Bronchial epithelial cell (primary cell): ENCODE measurements at regions not wholly inside any gene's neighbourhood (a gene's known extent, or its start where the extent isn't known, plus 50 kb on each side); places are given as distances from the start of the nearest gene placed in this dataset.
"Not testable (repeated sequence)": the region's sequence is repeated elsewhere in the genome, so short reads cannot be mapped to it uniquely, and the experiment has no call there.

Experiments
- DNase-seq: peaks from one replicate; pipeline ENCODE4 v3.0.0-alpha.2; 2010; ENCODE audit warnings: low read depth
- FAIRE-seq: peaks from 2 replicates; lab custom pipeline; 2011; peaks lifted over from hg19 to GRCh38; lab: Jason Lieb, UNC
- H3K27me3 ChIP-seq: 2 replicates; pipeline ENCODE4 v1.5.1; 2011; ENCODE audit warnings: low read length; ENCODE audit not compliant: control insufficient read depth, insufficient read depth
- H3K36me3 ChIP-seq: 2 replicates; pipeline ENCODE4 v1.5.1; 2011; ENCODE audit warnings: low read length; ENCODE audit not compliant: control insufficient read depth, insufficient read depth
- H3K4me3 ChIP-seq: 2 replicates; pipeline ENCODE4 v1.5.1; 2011; ENCODE audit warnings: mild to moderate bottlenecking, low read depth, low read length, control low read depth
- TF ChIP-seq, protein P1 (sequence below): IDR thresholded peaks from 2 replicates; pipeline ENCODE4 v1.5.1; 2011; ENCODE audit warnings: mild to moderate bottlenecking, moderate library complexity, low read length, control low read depth, inconsistent platforms; ENCODE audit not compliant: insufficient read depth, severe bottlenecking

- Histone ChIP-seq H3K4me3 (no peak overlapping the region), H3K36me3 (no peaks in the 10 kb centered on the region), H3K27me3 (no peaks in the 10 kb centered on the region)
- FAIRE-seq (no peak), DNase-seq (no peak)
- TF ChIP-seq, protein P1, sequence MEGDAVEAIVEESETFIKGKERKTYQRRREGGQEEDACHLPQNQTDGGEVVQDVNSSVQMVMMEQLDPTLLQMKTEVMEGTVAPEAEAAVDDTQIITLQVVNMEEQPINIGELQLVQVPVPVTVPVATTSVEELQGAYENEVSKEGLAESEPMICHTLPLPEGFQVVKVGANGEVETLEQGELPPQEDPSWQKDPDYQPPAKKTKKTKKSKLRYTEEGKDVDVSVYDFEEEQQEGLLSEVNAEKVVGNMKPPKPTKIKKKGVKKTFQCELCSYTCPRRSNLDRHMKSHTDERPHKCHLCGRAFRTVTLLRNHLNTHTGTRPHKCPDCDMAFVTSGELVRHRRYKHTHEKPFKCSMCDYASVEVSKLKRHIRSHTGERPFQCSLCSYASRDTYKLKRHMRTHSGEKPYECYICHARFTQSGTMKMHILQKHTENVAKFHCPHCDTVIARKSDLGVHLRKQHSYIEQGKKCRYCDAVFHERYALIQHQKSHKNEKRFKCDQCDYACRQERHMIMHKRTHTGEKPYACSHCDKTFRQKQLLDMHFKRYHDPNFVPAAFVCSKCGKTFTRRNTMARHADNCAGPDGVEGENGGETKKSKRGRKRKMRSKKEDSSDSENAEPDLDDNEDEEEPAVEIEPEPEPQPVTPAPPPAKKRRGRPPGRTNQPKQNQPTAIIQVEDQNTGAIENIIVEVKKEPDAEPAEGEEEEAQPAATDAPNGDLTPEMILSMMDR = no peak
These were observed 218.2 kb upstream of the PRSS58 start for GRCh38 chr7:142476077-142476476.

- DNase-seq (no peak), FAIRE-seq (no peak)
- H3K4me3 ChIP-seq = no peak overlapping the region
- peaks cover 1% of the 10 kb centered on the region for H3K27me3 ChIP-seq
- TF ChIP-seq, protein P1 = no peak
- H3K36me3 ChIP-seq = no peaks in the 10 kb centered on the region
These were observed 214.0 kb upstream of the PRSS58 start for GRCh38 chr7:142471820-142472219.

- TF ChIP-seq, protein P1 = no peak
- DNase-seq (no peak), FAIRE-seq (no peak)
- Histone ChIP-seq H3K27me3 (peaks cover 1% of the 10 kb centered on the region), H3K4me3 (no peak overlapping the region), H3K36me3 (no peaks in the 10 kb centered on the region)
These were observed 212.6 kb upstream of the PRSS58 start for GRCh38 chr7:142470544-142470830.

GRCh38 chr7:142469696-142470543 is 212.1 kb upstream of the PRSS58 start:
- DNase-seq (no peak), FAIRE-seq (no peak)
- Histone ChIP-seq H3K4me3 (no peak overlapping the region), H3K27me3 (peaks cover 1% of the 10 kb centered on the region), H3K36me3 (no peaks in the 10 kb centered on the region)
- TF ChIP-seq, protein P1 = no peak

DNA sequence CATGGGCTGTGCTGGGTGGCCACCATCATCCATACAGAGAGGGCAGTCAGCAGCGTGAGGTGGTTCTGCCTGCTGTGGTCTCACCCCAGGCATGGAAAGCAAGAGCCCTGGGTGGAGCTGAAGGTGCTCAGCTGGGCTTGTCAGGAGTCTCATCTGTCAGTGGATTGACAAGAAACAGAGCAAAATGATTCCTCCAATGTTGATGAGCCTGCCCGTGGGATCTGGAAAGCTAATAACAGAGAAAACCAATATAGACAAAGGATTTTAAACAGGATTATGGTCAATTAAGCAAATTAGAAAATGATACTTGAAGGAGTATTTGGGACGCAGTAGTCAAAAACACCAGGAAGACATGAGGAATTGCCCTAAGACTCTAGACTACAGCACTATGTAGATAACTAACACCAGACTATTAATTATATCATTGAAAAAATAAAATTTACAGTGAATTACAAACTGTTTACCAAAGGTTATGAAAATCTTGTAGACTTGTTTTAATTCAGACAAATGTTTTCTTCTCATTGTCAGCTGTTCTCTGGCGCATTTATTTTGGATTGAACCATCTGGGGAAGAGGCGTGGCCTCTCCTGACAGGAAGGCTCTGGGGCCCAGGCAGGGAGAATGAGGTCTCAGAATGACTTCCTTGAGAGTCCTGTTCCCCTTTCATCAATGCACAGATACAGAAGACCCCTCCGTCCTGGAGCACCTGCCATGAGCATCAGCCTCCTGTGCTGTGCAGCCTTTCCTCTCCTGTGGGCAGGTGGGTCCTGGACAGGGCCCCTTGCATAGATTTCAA is 211.2 kb upstream of the PRSS58 start:
- Histone ChIP-seq H3K4me3 (no peak overlapping the region), H3K27me3 (peaks cover 1% of the 10 kb centered on the region), H3K36me3 (no peaks in the 10 kb centered on the region)
- TF ChIP-seq, protein P1 = no peak
- no peak for FAIRE-seq
- no peak for DNase-seq

DNA sequence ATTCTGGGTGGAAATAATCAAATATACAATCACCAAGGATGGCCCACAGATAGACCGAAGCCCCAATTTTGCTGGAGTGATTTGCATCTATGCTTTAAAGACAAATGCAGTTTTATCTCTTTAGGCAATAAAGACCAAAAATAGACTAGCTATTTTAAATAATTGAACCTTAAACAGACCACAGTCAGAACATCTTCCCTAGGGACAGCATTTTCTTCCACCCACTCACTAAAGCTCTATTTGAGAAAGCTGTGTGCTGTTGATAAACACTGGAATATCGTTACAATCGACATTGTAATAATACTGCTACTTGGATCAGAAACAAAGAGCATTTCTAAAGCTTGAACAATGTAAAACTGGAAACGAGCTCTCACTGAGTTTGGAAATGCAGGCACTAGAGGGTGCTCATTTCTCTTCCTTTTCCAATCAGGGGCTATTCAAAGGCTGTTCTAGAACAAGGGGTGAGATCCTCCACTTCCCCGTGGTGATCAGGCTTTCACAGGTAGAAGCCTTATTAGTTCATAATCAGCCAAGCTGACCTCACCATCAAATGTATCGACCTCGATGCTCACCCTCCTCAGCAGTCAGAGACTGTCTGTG is 209.3 kb upstream of the PRSS58 start:
- FAIRE-seq, H3K27me3 ChIP-seq, H3K36me3 ChIP-seq, H3K4me3 ChIP-seq, DNase-seq: not testable (repeated sequence)
